ENCODE measurements at regions not wholly inside any gene's neighbourhood (a gene's known extent, or its start where the extent isn't known, plus 50 kb on each side); places are given as distances from the start of the nearest gene placed in this dataset.
A peak's percentile ranks its signal among the peaks of the same experiment; 100 is the strongest.

DNA sequence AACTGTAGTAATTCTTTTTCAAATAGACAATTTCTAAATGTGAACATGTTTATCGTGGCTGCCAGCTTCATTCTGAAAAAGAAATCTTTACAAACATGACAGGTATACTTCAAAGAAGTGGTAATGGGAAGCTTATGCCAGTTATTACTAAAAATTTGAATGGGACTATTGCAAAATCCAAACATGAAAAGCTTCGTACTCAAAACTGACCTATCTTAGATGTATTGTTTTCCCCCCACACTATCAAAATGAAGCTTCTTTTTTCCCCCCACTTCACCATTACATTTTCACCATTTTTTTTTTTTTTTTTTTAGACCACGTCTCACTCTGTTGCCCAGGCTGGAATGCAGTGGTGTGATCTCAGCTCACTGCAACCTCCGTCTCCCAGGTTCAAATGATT, 50.4 kb upstream of the SERTAD2 start:
- DNase-seq, result no peak

DNA sequence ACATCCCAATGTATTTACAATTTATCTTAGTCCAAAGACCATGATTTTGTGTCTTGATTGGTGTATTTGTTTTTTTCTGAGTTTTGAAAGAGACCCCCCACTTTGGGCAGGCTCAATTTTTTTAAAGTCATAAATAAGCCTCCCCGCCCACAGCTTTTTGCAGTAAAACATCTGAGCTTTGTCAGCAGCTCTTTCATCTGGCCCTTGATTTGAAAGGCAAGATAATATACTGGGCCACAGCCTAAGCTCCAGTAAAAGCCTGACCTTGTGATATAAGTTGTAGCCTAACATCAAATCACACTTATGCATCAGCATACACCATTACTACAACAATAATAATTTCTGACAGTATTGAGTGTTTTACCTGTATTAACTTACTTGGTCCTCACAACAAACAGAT, 51.3 kb upstream of the SERTAD2 start:
- no peak for DNase-seq

DNA sequence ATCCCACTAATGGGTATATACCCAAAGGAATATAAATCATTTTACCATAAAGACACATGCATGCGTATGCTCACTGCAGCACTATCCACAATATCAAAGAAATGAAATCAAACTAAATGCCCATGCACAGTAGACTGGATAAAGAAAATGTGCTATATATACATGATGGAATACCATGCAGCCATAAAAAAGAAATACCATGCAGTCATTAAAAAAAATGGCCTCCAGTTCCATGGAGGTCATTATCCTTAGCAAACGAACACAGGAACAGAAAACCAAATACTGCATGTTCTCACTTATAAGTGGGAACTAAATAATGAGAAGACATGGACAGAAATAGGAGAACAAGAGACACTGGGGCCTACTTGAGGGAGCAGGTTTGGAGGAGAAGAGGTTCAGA, 53.6 kb upstream of the SERTAD2 start:
- no peak for DNase-seq

- no peak for DNase-seq
Measured at GRCh38 chr2:64708829-64709228, 55.1 kb upstream of the SERTAD2 start.

DNA sequence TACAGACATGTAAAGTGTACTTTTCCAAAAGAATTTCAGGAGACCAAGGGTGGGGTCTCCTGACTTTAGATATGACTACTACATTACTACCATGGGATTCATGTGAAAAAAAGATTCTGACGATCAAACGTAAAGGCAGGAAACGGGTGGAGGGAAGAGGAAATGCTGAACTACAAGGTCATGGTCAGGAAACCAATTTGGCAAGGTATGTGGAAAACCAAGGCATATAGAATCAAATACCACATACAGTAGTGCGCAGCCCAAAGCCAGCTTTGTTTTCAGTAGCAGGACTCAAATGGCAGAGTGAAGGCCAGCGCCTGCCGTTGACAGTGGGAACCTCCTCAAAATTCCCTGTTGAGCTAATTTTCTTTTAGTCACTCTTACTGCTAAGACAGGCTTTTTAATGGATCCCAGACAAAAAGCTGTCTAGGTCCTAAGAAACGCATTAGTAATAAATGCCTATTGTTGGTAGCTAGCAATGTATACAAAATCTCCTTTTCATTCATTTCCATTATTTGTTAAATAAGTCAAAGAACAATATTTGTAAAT, 57.6 kb upstream of the SERTAD2 start:
- DNase-seq, result peak in 1 of 3 donors; percentile 40

GRCh38 chr2:64713686-64714085, 60.0 kb upstream of the SERTAD2 start:
- no peak for DNase-seq

- DNase-seq, result no peak
Measured at GRCh38 chr2:64716569-64716968, 62.9 kb upstream of the SERTAD2 start.

- no peak for DNase-seq
Measured at GRCh38 chr2:64718250-64718885, 64.7 kb upstream of the SERTAD2 start.

DNA sequence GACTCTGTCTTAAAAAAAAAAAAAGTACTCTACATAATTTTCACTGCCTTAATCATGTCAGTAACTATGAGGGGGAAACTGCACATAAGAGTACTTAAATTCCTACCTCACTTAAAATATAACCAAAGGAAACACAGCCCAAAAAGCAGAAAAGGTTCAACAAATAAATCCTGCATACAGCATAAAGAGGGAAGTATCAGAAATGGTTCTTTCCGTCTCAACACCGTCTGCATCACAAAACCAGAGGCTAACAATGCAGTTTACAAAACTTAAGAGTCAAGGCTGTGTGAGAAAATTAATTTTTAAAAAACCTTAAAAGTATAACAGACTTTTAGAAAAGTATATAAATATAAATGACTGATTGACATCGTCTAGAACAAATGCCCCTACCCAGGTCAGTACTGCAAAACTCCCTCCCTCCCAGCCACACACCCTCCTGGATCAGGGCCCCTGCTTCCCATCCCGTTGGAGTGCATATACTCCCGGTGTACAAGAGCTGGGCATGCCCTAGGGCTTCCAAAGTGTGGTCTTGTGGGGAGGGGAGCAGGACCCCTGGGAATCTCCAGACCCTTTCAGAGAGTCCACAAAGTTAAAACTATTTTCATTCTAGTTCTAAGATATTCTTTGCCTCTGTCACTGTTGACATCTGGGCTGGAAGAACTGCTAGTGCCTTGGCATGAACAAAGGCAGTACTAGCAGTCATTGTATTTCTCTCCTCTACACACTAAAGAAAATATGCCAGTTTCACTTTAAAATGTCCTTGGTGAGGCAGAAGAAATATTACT, 67.0 kb upstream of the SERTAD2 start:
- DNase-seq, result no peak

DNA sequence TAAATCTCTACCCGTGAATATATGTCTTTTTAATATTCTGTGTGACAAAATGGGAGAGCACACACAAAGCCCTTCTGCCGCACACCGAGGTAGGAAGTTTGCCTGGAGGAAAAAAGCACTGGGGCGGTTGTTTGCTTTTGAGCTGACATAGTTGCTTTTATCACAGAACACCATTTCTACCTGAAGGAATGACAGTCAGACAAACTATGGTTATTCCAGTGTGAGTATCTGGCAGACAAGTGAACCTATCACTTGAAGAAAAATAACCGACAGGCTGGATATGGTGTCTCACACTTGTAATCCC, 67.6 kb upstream of the SERTAD2 start:
- DNase-seq, result no peak

GRCh38 chr2:64722291-64723044, 68.8 kb upstream of the SERTAD2 start:
- no peak for DNase-seq

DNA sequence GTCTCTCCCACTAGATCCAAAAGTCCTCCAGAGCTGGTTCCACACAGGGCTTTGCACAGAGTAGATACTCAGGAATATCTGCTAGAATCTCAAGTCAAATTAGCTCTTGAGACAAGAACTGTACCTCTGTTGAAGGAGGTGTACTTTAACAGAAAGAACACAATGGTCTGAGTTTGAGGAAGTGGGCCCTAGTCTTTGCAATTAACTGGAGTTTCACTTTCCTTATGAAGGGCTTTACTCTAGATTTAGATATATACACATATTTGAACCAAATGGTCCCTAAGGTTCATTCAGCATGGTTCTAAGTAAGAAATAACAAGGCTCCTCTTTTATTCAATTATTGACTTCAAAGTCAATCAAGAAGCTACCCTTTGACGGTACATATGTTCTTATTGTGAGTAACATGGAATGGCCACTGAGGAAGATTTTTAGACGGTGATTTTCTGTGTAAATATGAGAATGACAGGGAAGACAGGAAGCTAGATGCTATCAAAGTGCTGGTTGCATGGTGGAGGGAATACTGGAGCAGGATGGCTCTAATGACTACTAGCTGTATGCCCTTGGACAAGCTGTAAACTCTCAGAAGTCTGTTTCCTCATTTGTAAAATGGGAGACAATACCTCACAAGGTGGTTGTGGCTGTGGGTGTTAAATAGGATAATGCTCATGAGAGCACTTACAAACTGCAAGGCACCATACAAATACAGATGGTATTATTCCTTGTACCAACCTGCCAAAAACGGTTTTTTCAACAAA, 73.5 kb upstream of the SERTAD2 start:
- DNase-seq, result peak in 1 of 3 donors; percentile 19

- DNase-seq, result no peak
Measured at GRCh38 chr2:64727843-64728463, 74.2 kb upstream of the SERTAD2 start.

GRCh38 chr2:64730551-64731262, 77.0 kb upstream of the SERTAD2 start:
- peak; percentile 75 to 87 (median 79) for DNase-seq

GRCh38 chr2:64731263-64731643, 77.5 kb upstream of the SERTAD2 start:
- DNase-seq, result peak in 1 of 3 donors; percentile 51

GRCh38 chr2:64731746-64732145, 78.0 kb upstream of the SERTAD2 start:
- peak in 1 of 3 donors; percentile 46 for DNase-seq

- no peak for DNase-seq
Measured at GRCh38 chr2:64732146-64732545, 78.4 kb upstream of the SERTAD2 start.

GRCh38 chr2:64735504-64735903, 81.8 kb upstream of the SERTAD2 start:
- no peak for DNase-seq

GRCh38 chr2:64737547-64737946, 83.8 kb upstream of the SERTAD2 start:
- no peak for DNase-seq

GRCh38 chr2:64738026-64738425, 84.3 kb upstream of the SERTAD2 start:
- no peak for DNase-seq

- no peak for DNase-seq
Measured at GRCh38 chr2:64742678-64743077, 89.0 kb upstream of the SERTAD2 start.

All from muscle of back (tissue), 3 donors.